ENCODE measurements at regions not wholly inside any gene's neighbourhood (a gene's known extent, or its start where the extent isn't known, plus 50 kb on each side); places are given as distances from the start of the nearest gene placed in this dataset.

- TF ChIP-seq, protein P1, sequence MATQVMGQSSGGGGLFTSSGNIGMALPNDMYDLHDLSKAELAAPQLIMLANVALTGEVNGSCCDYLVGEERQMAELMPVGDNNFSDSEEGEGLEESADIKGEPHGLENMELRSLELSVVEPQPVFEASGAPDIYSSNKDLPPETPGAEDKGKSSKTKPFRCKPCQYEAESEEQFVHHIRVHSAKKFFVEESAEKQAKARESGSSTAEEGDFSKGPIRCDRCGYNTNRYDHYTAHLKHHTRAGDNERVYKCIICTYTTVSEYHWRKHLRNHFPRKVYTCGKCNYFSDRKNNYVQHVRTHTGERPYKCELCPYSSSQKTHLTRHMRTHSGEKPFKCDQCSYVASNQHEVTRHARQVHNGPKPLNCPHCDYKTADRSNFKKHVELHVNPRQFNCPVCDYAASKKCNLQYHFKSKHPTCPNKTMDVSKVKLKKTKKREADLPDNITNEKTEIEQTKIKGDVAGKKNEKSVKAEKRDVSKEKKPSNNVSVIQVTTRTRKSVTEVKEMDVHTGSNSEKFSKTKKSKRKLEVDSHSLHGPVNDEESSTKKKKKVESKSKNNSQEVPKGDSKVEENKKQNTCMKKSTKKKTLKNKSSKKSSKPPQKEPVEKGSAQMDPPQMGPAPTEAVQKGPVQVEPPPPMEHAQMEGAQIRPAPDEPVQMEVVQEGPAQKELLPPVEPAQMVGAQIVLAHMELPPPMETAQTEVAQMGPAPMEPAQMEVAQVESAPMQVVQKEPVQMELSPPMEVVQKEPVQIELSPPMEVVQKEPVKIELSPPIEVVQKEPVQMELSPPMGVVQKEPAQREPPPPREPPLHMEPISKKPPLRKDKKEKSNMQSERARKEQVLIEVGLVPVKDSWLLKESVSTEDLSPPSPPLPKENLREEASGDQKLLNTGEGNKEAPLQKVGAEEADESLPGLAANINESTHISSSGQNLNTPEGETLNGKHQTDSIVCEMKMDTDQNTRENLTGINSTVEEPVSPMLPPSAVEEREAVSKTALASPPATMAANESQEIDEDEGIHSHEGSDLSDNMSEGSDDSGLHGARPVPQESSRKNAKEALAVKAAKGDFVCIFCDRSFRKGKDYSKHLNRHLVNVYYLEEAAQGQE (IDR thresholded peaks at IDR 0.05; ENCODE audit: unreplicated experiment) = no peak
- no peak for TF ChIP-seq JUNB (IDR thresholded peaks at IDR 0.05; ENCODE audit: unreplicated experiment)
- TF ChIP-seq NANOG (IDR thresholded peaks at IDR 0.05; ENCODE audit: borderline replicate concordance) = no peak
Observed at GRCh38 chr11:26248661-26249060, 83.3 kb upstream of the ANO3 start (continued).

DNA sequence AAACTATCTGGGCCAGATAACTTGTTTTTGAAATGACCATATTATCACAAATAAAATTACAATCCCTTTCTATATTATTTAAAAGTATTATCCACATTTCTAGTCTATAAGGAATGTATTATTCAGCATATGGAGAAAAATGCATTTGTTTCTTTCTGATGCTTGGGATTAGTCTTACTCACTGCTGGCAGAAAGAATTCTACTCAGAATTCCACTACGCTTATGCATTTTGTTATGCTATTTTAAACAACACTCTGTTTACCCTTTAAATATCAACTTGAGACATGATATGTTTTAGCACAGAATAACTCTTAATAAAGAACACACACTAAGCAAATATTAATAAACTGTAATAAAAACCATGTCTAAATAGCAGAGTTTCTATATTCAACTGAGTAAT, 77.6 kb upstream of the ANO3 start:
- ATAC-seq (no peak), DNase-seq (ENCODE audit: low spot score) (no peak)
- Mint-ChIP-seq H3K4me1 (peaks cover 7% of the 10 kb centered on the region; the same call in 2 of the 3 replicates), H3K27me3 (ENCODE audit: insufficient read depth, low read depth, poor library complexity) (no peaks in the 10 kb centered on the region), H3K36me3 (ENCODE audit: low read depth) (no peaks in the 10 kb centered on the region), H3K27ac (no peak overlapping the region), H3K4me3 (no peak overlapping the region), H3K9me3 (no peaks in the 10 kb centered on the region)
- Histone ChIP-seq H3K36me3 (ENCODE audit: insufficient read depth) (no peaks in the 10 kb centered on the region), H3K4me3 (no peak overlapping the region), H2AFZ (no peak overlapping the region), H4K20me1 (replicated peaks; ENCODE audit: insufficient read depth) (no peaks in the 10 kb centered on the region), H3K4me2 (no peak overlapping the region), H3K79me2 (replicated peaks; ENCODE audit: insufficient read depth) (no peaks in the 10 kb centered on the region), H3K4me1 (ENCODE audit: insufficient read depth) (peaks cover 14% of the 10 kb centered on the region; the same call in 1 of the 2 replicates), H3K9me2 (ENCODE audit: insufficient read depth) (no peaks in the 10 kb centered on the region), H3K27ac (ENCODE audit: low read depth) (no peak overlapping the region), H3F3A (replicated peaks; ENCODE audit: low read depth) (no peaks in the 10 kb centered on the region), H3K27me3 (ENCODE audit: insufficient read depth) (no peaks in the 10 kb centered on the region)
- no peak for TF ChIP-seq ZNF114 (CRISPR knock-in tag; IDR thresholded peaks at IDR 0.05)
- no peak for TF ChIP-seq JUNB (IDR thresholded peaks at IDR 0.05; ENCODE audit: unreplicated experiment)
- TF ChIP-seq, protein P2, sequence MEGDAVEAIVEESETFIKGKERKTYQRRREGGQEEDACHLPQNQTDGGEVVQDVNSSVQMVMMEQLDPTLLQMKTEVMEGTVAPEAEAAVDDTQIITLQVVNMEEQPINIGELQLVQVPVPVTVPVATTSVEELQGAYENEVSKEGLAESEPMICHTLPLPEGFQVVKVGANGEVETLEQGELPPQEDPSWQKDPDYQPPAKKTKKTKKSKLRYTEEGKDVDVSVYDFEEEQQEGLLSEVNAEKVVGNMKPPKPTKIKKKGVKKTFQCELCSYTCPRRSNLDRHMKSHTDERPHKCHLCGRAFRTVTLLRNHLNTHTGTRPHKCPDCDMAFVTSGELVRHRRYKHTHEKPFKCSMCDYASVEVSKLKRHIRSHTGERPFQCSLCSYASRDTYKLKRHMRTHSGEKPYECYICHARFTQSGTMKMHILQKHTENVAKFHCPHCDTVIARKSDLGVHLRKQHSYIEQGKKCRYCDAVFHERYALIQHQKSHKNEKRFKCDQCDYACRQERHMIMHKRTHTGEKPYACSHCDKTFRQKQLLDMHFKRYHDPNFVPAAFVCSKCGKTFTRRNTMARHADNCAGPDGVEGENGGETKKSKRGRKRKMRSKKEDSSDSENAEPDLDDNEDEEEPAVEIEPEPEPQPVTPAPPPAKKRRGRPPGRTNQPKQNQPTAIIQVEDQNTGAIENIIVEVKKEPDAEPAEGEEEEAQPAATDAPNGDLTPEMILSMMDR (conservative IDR thresholded peaks at IDR 0.05; ENCODE audit: low read depth in 2 of 2) = no peak
- no peak for TF ChIP-seq EZH2phosphoT487 (IDR thresholded peaks at IDR 0.05; ENCODE audit: unreplicated experiment)
- no peak for TF ChIP-seq POLR2AphosphoS5 (IDR thresholded peaks at IDR 0.05; ENCODE audit: low read depth)
- no peak for TF ChIP-seq CREB1 (CRISPR knock-in tag; IDR thresholded peaks at IDR 0.05; ENCODE audit: low read depth)
- TF ChIP-seq STAT1 (IDR thresholded peaks at IDR 0.05; ENCODE audit: unreplicated experiment) = no peak
- TF ChIP-seq ZNF462 (CRISPR knock-in tag; IDR thresholded peaks at IDR 0.05) = no peak
- TF ChIP-seq, protein P1 (IDR thresholded peaks at IDR 0.05; ENCODE audit: unreplicated experiment) = no peak

Measured in GM23338 (cell line).